Thyroid gland (tissue), 4 donors: ENCODE measurements at regions not wholly inside any gene's neighbourhood (a gene's known extent, or its start where the extent isn't known, plus 50 kb on each side); places are given as distances from the start of the nearest gene placed in this dataset.

Experiments used
- CTCF ChIP-seq, 6 experiments: fragments of 200-600 bp in 3 of 6; fragments of 450-650 bp in 3 of 6; sonication (generic) in 3 of 6; IDR thresholded peaks; one replicate each; pipeline ENCODE4 v1.5.1; 2016 to 2019; ENCODE audit warnings: antibody characterized with exemption in 6 of 6, mild to moderate bottlenecking in 2 of 6, inconsistent platforms in 1 of 6, moderate library complexity in 1 of 6
- POLR2A ChIP-seq, 2 donors: fragments of 450-650 bp; IDR thresholded peaks; one replicate each; pipeline ENCODE4 v1.6.1; 2017; ENCODE audit warnings: antibody characterized with exemption in 2 of 2, mild to moderate bottlenecking in 2 of 2, moderate library complexity in 1 of 2

GRCh38 chr7:35370687-35371086 is 116.8 kb upstream of the TBX20 start:
- TF ChIP-seq CTCF (IDR thresholded peaks at IDR 0.05) (no peak), POLR2A (IDR thresholded peaks at IDR 0.05) (no peak)
